ENCODE measurements at regions not wholly inside any gene's neighbourhood (a gene's known extent, or its start where the extent isn't known, plus 50 kb on each side); places are given as distances from the start of the nearest gene placed in this dataset.

- no peak overlapping the region for H3K27ac Mint-ChIP-seq
- H3K4me3 Mint-ChIP-seq: no peak overlapping the region
- H3K27ac ChIP-seq (ENCODE audit: low read depth, low read length): no peak overlapping the region
- ChIA-PET POLR2A (ENCODE audit: partially characterized antibody) (no interaction called here), CTCF (ENCODE audit: partially characterized antibody) (interaction anchor here (6.5 kb wide), 1 partner anchor 14 kb away, joined by 37 read pairs; no protein-coding TSS in a partner anchor)
- intact Hi-C loops (cut with micrococcal nuclease): no loop called here
- no peaks in the 10 kb centered on the region for H3K27me3 ChIP-seq (ENCODE audit: insufficient read depth, low read length)
- peaks cover 3% of the 10 kb centered on the region in 2 donors for H3K27me3 Mint-ChIP-seq
- H3K36me3 Mint-ChIP-seq: no peaks in the 10 kb centered on the region
- no peaks in the 10 kb centered on the region for H3K36me3 ChIP-seq (ENCODE audit: insufficient read depth, low read length)
- no peaks in the 10 kb centered on the region for H3K4me1 Mint-ChIP-seq
- H3K4me3 ChIP-seq (ENCODE audit: low read length in 2 of 2): no peak overlapping the region
- H3K4me1 ChIP-seq (ENCODE audit: insufficient read depth, low read length): no peaks in the 10 kb centered on the region
- DNase-seq: no peak
- H3K9me3 ChIP-seq (ENCODE audit: control insufficient read depth in 1 of 2, low read length in 2 of 2): no peaks in the 10 kb centered on the region
- peaks cover 0 to 2% (median 0%) of the 10 kb centered on the region in 8 donors for H3K9me3 Mint-ChIP-seq
Measured at GRCh38 chr2:71938108-71938507, 209.6 kb downstream of the CYP26B1 start.

GRCh38 chr2:71937396-71937795 is 210.3 kb downstream of the CYP26B1 start:
- no peaks in the 10 kb centered on the region for H3K4me1 Mint-ChIP-seq
- H3K4me1 ChIP-seq (ENCODE audit: insufficient read depth, low read length): no peaks in the 10 kb centered on the region
- peaks cover 0 to 2% (median 0%) of the 10 kb centered on the region in 8 donors for H3K9me3 Mint-ChIP-seq
- H3K27ac ChIP-seq (ENCODE audit: low read depth, low read length): no peak overlapping the region
- intact Hi-C loops (cut with micrococcal nuclease): no loop called here
- H3K27ac Mint-ChIP-seq: no peak overlapping the region
- CTCF ChIA-PET (ENCODE audit: partially characterized antibody): interaction anchor here (1.9 to 6.5 kb wide), 2 partner anchors 13 to 16 kb away, joined by 5 to 37 read pairs; no protein-coding TSS in a partner anchor
- POLR2A ChIA-PET (ENCODE audit: partially characterized antibody): no interaction called here
- no peaks in the 10 kb centered on the region for H3K27me3 ChIP-seq (ENCODE audit: insufficient read depth, low read length)
- H3K4me3 Mint-ChIP-seq: no peak overlapping the region
- DNase-seq: no peak
- H3K4me3 ChIP-seq (ENCODE audit: low read length in 2 of 2): no peak overlapping the region
- no peaks in the 10 kb centered on the region for H3K36me3 Mint-ChIP-seq
- no peaks in the 10 kb centered on the region for H3K9me3 ChIP-seq (ENCODE audit: control insufficient read depth in 1 of 2, low read length in 2 of 2)
- no peaks in the 10 kb centered on the region for H3K36me3 ChIP-seq (ENCODE audit: insufficient read depth, low read length)
- H3K27me3 Mint-ChIP-seq: peaks cover 2 to 3% of the 10 kb centered on the region in 2 donors

DNA sequence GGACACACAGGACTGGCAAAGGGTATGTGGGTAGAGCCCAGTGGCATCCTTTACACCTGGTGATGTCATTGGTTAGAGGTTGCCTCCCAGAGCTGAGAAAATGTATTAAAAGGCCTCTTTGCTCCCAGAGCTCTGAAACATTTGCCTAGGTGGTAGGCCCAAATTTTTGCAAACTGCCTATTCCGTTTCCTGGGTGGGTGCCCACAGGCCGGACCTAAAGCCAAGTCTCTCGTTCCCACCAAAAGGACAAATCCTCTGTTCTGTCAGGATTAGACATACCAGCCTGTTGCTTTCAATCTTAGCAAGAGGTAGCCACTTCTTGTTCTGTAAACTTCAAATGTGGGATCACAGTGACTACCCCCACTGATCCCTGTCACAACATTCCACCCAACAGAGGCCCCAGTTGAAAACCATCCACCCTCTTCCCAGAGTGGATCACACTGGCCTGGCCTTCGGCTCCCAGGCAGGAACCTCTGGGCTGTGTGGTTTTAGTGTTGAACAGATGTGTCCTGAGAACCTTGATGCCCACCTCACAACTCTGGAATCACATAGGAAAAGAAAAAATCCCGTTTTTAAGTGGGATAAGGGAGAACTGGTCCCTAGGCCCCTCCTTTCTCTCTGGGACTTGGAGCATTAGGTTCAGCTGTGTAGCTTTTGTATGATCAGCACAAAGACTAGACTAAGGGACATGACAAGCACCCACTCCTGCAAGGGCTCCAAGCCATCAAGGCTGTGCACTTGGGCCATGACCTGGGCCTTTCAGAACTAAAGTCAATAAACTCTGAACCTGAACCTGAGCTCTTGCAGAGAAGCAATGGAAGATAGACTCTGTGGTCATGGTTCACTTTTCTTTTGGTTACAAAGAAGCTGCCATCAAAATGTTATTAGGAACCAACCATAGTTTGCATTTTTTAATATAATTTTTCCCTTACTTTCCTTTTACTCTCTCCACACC is 211.3 kb downstream of the CYP26B1 start:
- no peak for DNase-seq
- no peak overlapping the region for H3K27ac Mint-ChIP-seq
- intact Hi-C loops (cut with micrococcal nuclease): no loop called here
- H3K27me3 ChIP-seq (ENCODE audit: insufficient read depth, low read length): no peaks in the 10 kb centered on the region
- H3K9me3 ChIP-seq (ENCODE audit: control insufficient read depth in 1 of 2, low read length in 2 of 2): no peaks in the 10 kb centered on the region
- ChIA-PET CTCF (ENCODE audit: partially characterized antibody) (interaction anchor here (1.9 to 6.5 kb wide), 2 partner anchors 12 to 15 kb away, joined by 5 to 37 read pairs; no protein-coding TSS in a partner anchor), POLR2A (ENCODE audit: partially characterized antibody) (no interaction called here)
- peaks cover 0 to 2% (median 0%) of the 10 kb centered on the region in 8 donors for H3K9me3 Mint-ChIP-seq
- no peaks in the 10 kb centered on the region for H3K4me1 Mint-ChIP-seq
- no peak overlapping the region for H3K4me3 ChIP-seq (ENCODE audit: low read length in 2 of 2)
- no peaks in the 10 kb centered on the region for H3K4me1 ChIP-seq (ENCODE audit: insufficient read depth, low read length)
- no peaks in the 10 kb centered on the region for H3K36me3 ChIP-seq (ENCODE audit: insufficient read depth, low read length)
- H3K4me3 Mint-ChIP-seq: no peak overlapping the region
- no peaks in the 10 kb centered on the region for H3K36me3 Mint-ChIP-seq
- H3K27me3 Mint-ChIP-seq: peaks cover 2 to 3% of the 10 kb centered on the region in 2 donors
- no peak overlapping the region for H3K27ac ChIP-seq (ENCODE audit: low read depth, low read length)

DNA sequence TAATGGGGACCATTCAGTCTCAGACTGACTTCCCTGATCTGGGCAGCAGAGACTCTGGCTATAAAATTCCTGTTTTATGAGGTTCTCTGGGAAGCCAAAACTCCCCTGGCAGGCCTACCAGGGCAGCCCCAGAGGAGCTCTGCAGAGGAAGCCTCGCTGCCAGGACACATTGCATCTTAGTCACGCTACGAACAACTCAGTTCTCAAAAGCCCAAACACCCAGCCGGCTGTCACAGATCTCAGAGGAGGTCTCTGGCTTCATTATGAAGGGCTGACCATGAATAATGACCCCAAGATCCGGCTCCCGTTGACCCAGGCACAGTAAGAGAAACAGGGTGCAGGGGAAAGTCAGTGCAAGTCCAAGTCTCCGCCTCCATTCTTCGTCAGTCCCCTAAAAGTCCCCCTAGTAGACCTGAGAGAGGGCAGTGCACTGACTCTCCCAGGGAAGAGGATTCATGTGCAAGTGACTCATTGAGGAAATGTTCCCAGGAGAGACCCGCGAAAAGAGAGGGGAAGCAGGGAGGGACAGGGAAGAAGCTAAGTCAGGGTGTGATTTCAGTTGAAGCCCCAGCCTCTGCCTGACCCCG is 212.3 kb downstream of the CYP26B1 start:
- Histone ChIP-seq H3K9me3 (ENCODE audit: control insufficient read depth in 1 of 2, low read length in 2 of 2) (no peaks in the 10 kb centered on the region), H3K27ac (ENCODE audit: low read depth, low read length) (no peak overlapping the region), H3K36me3 (ENCODE audit: insufficient read depth, low read length) (no peaks in the 10 kb centered on the region), H3K4me1 (ENCODE audit: insufficient read depth, low read length) (no peaks in the 10 kb centered on the region), H3K27me3 (ENCODE audit: insufficient read depth, low read length) (no peaks in the 10 kb centered on the region), H3K4me3 (ENCODE audit: low read length in 2 of 2) (no peak overlapping the region)
- intact Hi-C loops (cut with micrococcal nuclease): no loop called here
- peaks cover 0 to 2% (median 0%) of the 10 kb centered on the region in 8 donors for H3K9me3 Mint-ChIP-seq
- no peaks in the 10 kb centered on the region for H3K4me1 Mint-ChIP-seq
- peaks cover 2 to 3% of the 10 kb centered on the region in 2 donors for H3K27me3 Mint-ChIP-seq
- H3K4me3 Mint-ChIP-seq: no peak overlapping the region
- ChIA-PET CTCF (ENCODE audit: partially characterized antibody) (interaction anchor here (6.5 kb wide), 1 partner anchor 11 kb away, joined by 37 read pairs; no protein-coding TSS in a partner anchor), POLR2A (ENCODE audit: partially characterized antibody) (no interaction called here)
- no peaks in the 10 kb centered on the region for H3K36me3 Mint-ChIP-seq
- H3K27ac Mint-ChIP-seq: no peak overlapping the region
- no peak for DNase-seq

DNA sequence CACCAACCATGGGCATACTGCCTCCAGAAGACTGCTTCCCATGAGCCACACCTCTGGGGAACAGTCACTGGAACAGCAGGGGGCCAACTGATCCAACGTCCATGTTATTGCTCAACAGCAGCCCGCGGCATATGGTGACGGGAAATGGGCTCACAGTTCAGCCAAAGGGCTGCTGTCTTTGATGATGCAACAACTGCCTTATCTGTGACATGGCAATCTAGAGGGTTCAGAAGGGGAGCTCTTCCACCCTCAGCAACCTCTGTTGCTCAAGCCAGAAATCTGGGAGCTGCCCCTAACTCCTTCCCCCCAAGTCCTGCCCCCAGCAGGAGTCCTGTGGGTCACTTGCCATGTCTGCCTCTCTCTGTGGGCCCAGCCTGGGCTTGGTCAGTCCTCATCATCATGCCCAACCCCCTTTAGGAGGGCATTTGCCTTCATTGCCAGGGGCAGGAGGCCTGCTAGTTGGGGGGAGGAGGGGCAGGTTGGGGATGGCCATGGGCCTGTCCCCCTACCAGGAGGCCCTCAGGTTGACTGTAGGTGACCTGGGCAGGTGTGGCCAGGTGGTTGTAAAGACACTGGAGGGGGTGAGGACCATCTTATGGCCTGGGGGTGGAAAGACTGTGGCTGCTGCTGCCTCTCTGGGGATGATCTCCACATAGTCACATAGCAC is 212.9 kb downstream of the CYP26B1 start:
- no peak for DNase-seq
- H3K27ac Mint-ChIP-seq: no peak overlapping the region
- Histone ChIP-seq H3K27ac (ENCODE audit: low read depth, low read length) (no peak overlapping the region), H3K27me3 (ENCODE audit: insufficient read depth, low read length) (no peaks in the 10 kb centered on the region), H3K4me1 (ENCODE audit: insufficient read depth, low read length) (no peaks in the 10 kb centered on the region), H3K9me3 (ENCODE audit: control insufficient read depth in 1 of 2, low read length in 2 of 2) (no peaks in the 10 kb centered on the region), H3K4me3 (ENCODE audit: low read length in 2 of 2) (no peak overlapping the region), H3K36me3 (ENCODE audit: insufficient read depth, low read length) (no peaks in the 10 kb centered on the region)
- peaks cover 2% of the 10 kb centered on the region in 2 donors for H3K27me3 Mint-ChIP-seq
- CTCF ChIA-PET (ENCODE audit: partially characterized antibody): interaction anchor here (6.5 kb wide), 1 partner anchor 11 kb away, joined by 37 read pairs; no protein-coding TSS in a partner anchor
- H3K4me3 Mint-ChIP-seq: no peak overlapping the region
- intact Hi-C loops (cut with micrococcal nuclease): no loop called here
- no peaks in the 10 kb centered on the region for H3K36me3 Mint-ChIP-seq
- peaks cover 0 to 2% (median 0%) of the 10 kb centered on the region in 8 donors for H3K9me3 Mint-ChIP-seq
- H3K4me1 Mint-ChIP-seq: no peaks in the 10 kb centered on the region
- POLR2A ChIA-PET (ENCODE audit: partially characterized antibody): no interaction called here

- DNase-seq: no peak
Measured at GRCh38 chr2:71934320-71934593, 213.4 kb downstream of the CYP26B1 start.

More at GRCh38 chr2:71934320-71934593, 213.4 kb downstream of the CYP26B1 start:
- peaks cover 0 to 2% (median 0%) of the 10 kb centered on the region in 8 donors for H3K9me3 Mint-ChIP-seq
- Histone ChIP-seq H3K9me3 (ENCODE audit: control insufficient read depth in 1 of 2, low read length in 2 of 2) (no peaks in the 10 kb centered on the region), H3K4me1 (ENCODE audit: insufficient read depth, low read length) (no peaks in the 10 kb centered on the region), H3K4me3 (ENCODE audit: low read length in 2 of 2) (no peak overlapping the region), H3K27me3 (ENCODE audit: insufficient read depth, low read length) (no peaks in the 10 kb centered on the region), H3K27ac (ENCODE audit: low read depth, low read length) (no peak overlapping the region), H3K36me3 (ENCODE audit: insufficient read depth, low read length) (no peaks in the 10 kb centered on the region)
- POLR2A ChIA-PET (ENCODE audit: partially characterized antibody): no interaction called here
- no peaks in the 10 kb centered on the region for H3K36me3 Mint-ChIP-seq
- H3K4me1 Mint-ChIP-seq: no peaks in the 10 kb centered on the region
- no peak overlapping the region for H3K27ac Mint-ChIP-seq
- CTCF ChIA-PET (ENCODE audit: partially characterized antibody): interaction anchor here (6.5 kb wide), 1 partner anchor 10 kb away, joined by 37 read pairs; no protein-coding TSS in a partner anchor
- H3K4me3 Mint-ChIP-seq: no peak overlapping the region
- peaks cover 2% of the 10 kb centered on the region in 2 donors for H3K27me3 Mint-ChIP-seq
- intact Hi-C loops (cut with micrococcal nuclease): no loop called here
